GM12891 (cell line): ENCODE measurements at regions not wholly inside any gene's neighbourhood (a gene's known extent, or its start where the extent isn't known, plus 50 kb on each side); places are given as distances from the start of the nearest gene placed in this dataset.

Experiments used
- DNase-seq: peaks from one replicate; pipeline ENCODE4 v3.0.0; 2011; ENCODE audit warnings: low spot score; ENCODE audit not compliant: insufficient read length
- FAIRE-seq: peaks from 2 replicates; lab custom pipeline; 2011; peaks lifted over from hg19 to GRCh38; lab: Jason Lieb, UNC
- PAX5 ChIP-seq: IDR thresholded peaks from 2 replicates; pipeline ENCODE4 v1.6.1; 2011; ENCODE audit warnings: low read length, moderate library complexity, mild to moderate bottlenecking; ENCODE audit not compliant: insufficient read depth, severe bottlenecking
- POLR2A ChIP-seq: IDR thresholded peaks from 2 replicates; pipeline ENCODE4 v1.6.1; 2011; ENCODE audit warnings: low read depth, low read length, control low read depth
- POLR2AphosphoS5 ChIP-seq: IDR thresholded peaks from 2 replicates; pipeline ENCODE4 v1.6.1; 2011; ENCODE audit warnings: low read depth, low read length, control low read depth
- POU2F2 ChIP-seq: IDR thresholded peaks from 2 replicates; pipeline ENCODE4 v1.6.1; 2011; ENCODE audit warnings: low read depth, mild to moderate bottlenecking, control low read depth, low read length, moderate library complexity
- SPI1 ChIP-seq: IDR thresholded peaks from 2 replicates; pipeline ENCODE4 v1.6.1; 2011; ENCODE audit warnings: low read depth, low read length, control low read depth
- TAF1 ChIP-seq: IDR thresholded peaks from 2 replicates; pipeline ENCODE4 v1.6.1; 2011; ENCODE audit warnings: low read depth, low read length, control low read depth

- peak; percentile 50 for FAIRE-seq
- TF ChIP-seq POLR2A (no peak), SPI1 (no peak), POU2F2 (no peak), POLR2AphosphoS5 (no peak), PAX5 (no peak), TAF1 (no peak)
- DNase-seq, result no peak
Measured at GRCh38 chr16:87236516-87237115, 80.6 kb downstream of the C16orf95 start.

- TF ChIP-seq PAX5 (no peak), SPI1 (no peak), POLR2AphosphoS5 (no peak), TAF1 (no peak), POU2F2 (no peak), POLR2A (no peak)
- no peak for FAIRE-seq
- no peak for DNase-seq
Measured at GRCh38 chr16:87238361-87238715, 78.9 kb downstream of the C16orf95 start.

- FAIRE-seq (no peak), DNase-seq (no peak)
- no peak for TF ChIP-seq POLR2AphosphoS5
- TF ChIP-seq POU2F2, result no peak
- TF ChIP-seq POLR2A, result no peak
- TF ChIP-seq PAX5, result no peak
- TF ChIP-seq TAF1, result no peak
- TF ChIP-seq SPI1, result no peak
Measured at GRCh38 chr16:87239545-87239944, 77.6 kb downstream of the C16orf95 start.

- TF ChIP-seq TAF1 (no peak), POU2F2 (no peak), PAX5 (no peak), POLR2AphosphoS5 (no peak), SPI1 (no peak), POLR2A (no peak)
- DNase-seq (no peak), FAIRE-seq (no peak)
Measured at GRCh38 chr16:87240211-87241136, 76.7 kb downstream of the C16orf95 start.

- FAIRE-seq (no peak), DNase-seq (no peak)
- TF ChIP-seq TAF1 (no peak), POLR2A (no peak), POU2F2 (no peak), PAX5 (no peak), POLR2AphosphoS5 (no peak), SPI1 (no peak)
Measured at GRCh38 chr16:87241137-87241771, 75.9 kb downstream of the C16orf95 start.

- TF ChIP-seq POU2F2, result no peak
- TF ChIP-seq POLR2A, result no peak
- TF ChIP-seq POLR2AphosphoS5, result no peak
- no peak for TF ChIP-seq TAF1
- no peak for TF ChIP-seq PAX5
- TF ChIP-seq SPI1, result no peak
- FAIRE-seq (no peak), DNase-seq (no peak)
Measured at GRCh38 chr16:87243478-87243877, 73.7 kb downstream of the C16orf95 start.

- TF ChIP-seq POLR2A, result no peak
- TF ChIP-seq POU2F2, result no peak
- TF ChIP-seq TAF1, result no peak
- TF ChIP-seq POLR2AphosphoS5, result no peak
- no peak for TF ChIP-seq SPI1
- TF ChIP-seq PAX5, result no peak
- DNase-seq, result no peak
- no peak for FAIRE-seq
Measured at GRCh38 chr16:87244636-87245197, 72.5 kb downstream of the C16orf95 start.

- TF ChIP-seq SPI1 (no peak), POU2F2 (no peak), PAX5 (no peak), POLR2A (no peak), POLR2AphosphoS5 (no peak), TAF1 (no peak)
Measured at GRCh38 chr16:87245511-87245910, 71.7 kb downstream of the C16orf95 start.

GRCh38 chr16:87246269-87247065, 70.7 kb downstream of the C16orf95 start:
- no peak for FAIRE-seq
- TF ChIP-seq TAF1 (no peak), POLR2A (no peak), PAX5 (no peak), POLR2AphosphoS5 (no peak), SPI1 (no peak), POU2F2 (no peak)
- no peak for DNase-seq

More at GRCh38 chr16:87245511-87245910, 71.7 kb downstream of the C16orf95 start:
- no peak for DNase-seq
- FAIRE-seq, result no peak
